Effector memory CD4-positive, alpha-beta T cell (primary cell): ENCODE measurements at regions not wholly inside any gene's neighbourhood (a gene's known extent, or its start where the extent isn't known, plus 50 kb on each side); places are given as distances from the start of the nearest gene placed in this dataset.

ENCODE experiments used
- DNase-seq, 3 donors: peaks; one replicate each; pipeline ENCODE4 v3.0.0-alpha.2; 2020
- H3K27ac ChIP-seq: 2 replicates; pipeline ENCODE4 v1.7.0; 2013; ENCODE audit warnings: mild to moderate bottlenecking, low read length, moderate library complexity; ENCODE audit not compliant: insufficient read depth, poor library complexity, severe bottlenecking
- H3K27me3 ChIP-seq: replicated peaks from 2 replicates; pipeline ENCODE4 v1.7.0; 2013; ENCODE audit warnings: mild to moderate bottlenecking, low read length; ENCODE audit not compliant: insufficient read depth, control insufficient read depth, poor library complexity, severe bottlenecking
- H3K36me3 ChIP-seq: 2 replicates; pipeline ENCODE4 v1.7.0; 2013; ENCODE audit warnings: mild to moderate bottlenecking, low read length, moderate library complexity; ENCODE audit not compliant: control insufficient read depth, insufficient read depth
- H3K4me1 ChIP-seq: 2 replicates; pipeline ENCODE4 v1.7.0; 2013; ENCODE audit warnings: low read length, mild to moderate bottlenecking; ENCODE audit not compliant: control insufficient read depth, insufficient read depth, poor library complexity, severe bottlenecking
- H3K4me3 ChIP-seq: 2 replicates; pipeline ENCODE4 v1.7.0; 2013; ENCODE audit warnings: low read length, low read depth, mild to moderate bottlenecking; ENCODE audit not compliant: insufficient read depth, poor library complexity, severe bottlenecking
- H3K9me3 ChIP-seq: 2 replicates; pipeline ENCODE4 v1.7.0; 2013; ENCODE audit warnings: mild to moderate bottlenecking, low read length, moderate library complexity; ENCODE audit not compliant: control insufficient read depth

GRCh38 chr11:70825893-70826540 is 426.4 kb downstream of the SHANK2 start:
- no peak for DNase-seq
- no peak overlapping the region for H3K4me3 ChIP-seq
- no peak overlapping the region for H3K27ac ChIP-seq
- H3K4me1 ChIP-seq = no peaks in the 10 kb centered on the region
- H3K9me3 ChIP-seq = no peaks in the 10 kb centered on the region
- H3K27me3 ChIP-seq = peaks cover 6% of the 10 kb centered on the region
- no peaks in the 10 kb centered on the region for H3K36me3 ChIP-seq

- Histone ChIP-seq H3K27me3 (peaks cover 6% of the 10 kb centered on the region), H3K9me3 (no peaks in the 10 kb centered on the region), H3K36me3 (no peaks in the 10 kb centered on the region), H3K4me1 (no peaks in the 10 kb centered on the region), H3K4me3 (no peak overlapping the region), H3K27ac (no peak overlapping the region)
- DNase-seq = no peak
Measured at GRCh38 chr11:70826541-70827335, 425.6 kb downstream of the SHANK2 start.

- peaks cover 3% of the 10 kb centered on the region for H3K27me3 ChIP-seq
- H3K4me1 ChIP-seq = no peaks in the 10 kb centered on the region
- H3K9me3 ChIP-seq = no peaks in the 10 kb centered on the region
- H3K4me3 ChIP-seq = no peak overlapping the region
- DNase-seq = no peak
- no peak overlapping the region for H3K27ac ChIP-seq
- H3K36me3 ChIP-seq = no peaks in the 10 kb centered on the region
Measured at GRCh38 chr11:70828593-70829082, 423.7 kb downstream of the SHANK2 start.

DNA sequence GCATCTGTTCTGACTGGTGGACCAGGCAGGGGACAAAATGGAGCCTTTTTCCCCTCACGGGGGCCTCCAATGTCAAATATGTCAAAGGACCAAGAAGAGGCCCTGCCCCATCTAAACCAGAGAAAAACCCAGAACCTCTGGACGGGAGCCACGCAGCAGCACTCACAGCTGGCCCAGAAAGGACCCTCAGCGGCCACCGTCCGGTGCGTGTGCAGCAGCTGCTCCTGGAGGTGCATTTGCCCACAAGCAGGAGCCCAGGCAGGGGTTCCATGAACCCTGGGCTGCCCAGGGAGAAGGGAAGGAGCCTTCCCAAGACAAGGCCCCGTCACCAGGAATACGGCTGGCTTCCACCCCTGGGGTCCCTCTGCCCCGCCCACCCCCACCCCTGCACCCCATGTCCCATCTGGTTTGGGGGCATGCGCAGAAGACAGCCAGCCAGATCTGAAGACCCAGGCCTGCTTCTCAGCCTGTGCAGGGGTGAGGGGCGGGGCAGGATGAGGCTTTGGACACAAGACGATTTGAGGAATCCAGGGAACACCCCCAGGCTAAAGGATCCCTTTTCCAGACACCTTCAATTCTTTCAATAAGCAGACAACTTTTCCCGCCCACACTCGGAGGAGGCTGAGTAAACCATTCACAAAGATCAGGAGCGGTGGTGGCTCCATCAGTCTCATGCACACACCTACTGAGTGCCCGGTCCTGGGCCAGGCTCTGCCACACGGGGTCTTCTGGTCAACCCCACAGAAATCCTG is 423.1 kb downstream of the SHANK2 start:
- H3K4me1 ChIP-seq = no peaks in the 10 kb centered on the region
- peaks cover 3% of the 10 kb centered on the region for H3K27me3 ChIP-seq
- H3K4me3 ChIP-seq = no peak overlapping the region
- DNase-seq = no peak
- no peaks in the 10 kb centered on the region for H3K9me3 ChIP-seq
- H3K36me3 ChIP-seq = no peaks in the 10 kb centered on the region
- no peak overlapping the region for H3K27ac ChIP-seq

DNA sequence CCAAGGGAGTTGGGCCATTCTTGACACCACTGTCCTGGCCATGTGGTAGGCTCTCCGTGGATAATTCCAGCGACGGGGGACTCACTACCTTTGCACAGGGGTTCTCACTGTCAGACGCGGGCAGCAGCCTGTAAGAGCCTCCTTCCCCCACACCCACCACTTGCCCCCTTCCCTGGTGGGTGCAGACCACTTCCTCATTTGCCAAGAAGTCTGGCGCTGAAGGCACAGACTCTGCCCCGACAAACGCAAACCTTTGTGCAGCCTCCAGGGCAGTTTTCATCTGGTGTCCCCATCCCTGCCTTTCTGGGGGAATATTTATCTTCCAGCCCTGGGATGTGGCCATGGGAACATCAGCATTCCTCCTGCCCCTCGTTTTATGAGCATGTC is 422.5 kb downstream of the SHANK2 start:
- Histone ChIP-seq H3K9me3 (no peaks in the 10 kb centered on the region), H3K27me3 (peaks cover under 1% of the 10 kb centered on the region), H3K4me1 (no peaks in the 10 kb centered on the region), H3K27ac (no peak overlapping the region), H3K36me3 (no peaks in the 10 kb centered on the region), H3K4me3 (no peak overlapping the region)
- no peak for DNase-seq

DNA sequence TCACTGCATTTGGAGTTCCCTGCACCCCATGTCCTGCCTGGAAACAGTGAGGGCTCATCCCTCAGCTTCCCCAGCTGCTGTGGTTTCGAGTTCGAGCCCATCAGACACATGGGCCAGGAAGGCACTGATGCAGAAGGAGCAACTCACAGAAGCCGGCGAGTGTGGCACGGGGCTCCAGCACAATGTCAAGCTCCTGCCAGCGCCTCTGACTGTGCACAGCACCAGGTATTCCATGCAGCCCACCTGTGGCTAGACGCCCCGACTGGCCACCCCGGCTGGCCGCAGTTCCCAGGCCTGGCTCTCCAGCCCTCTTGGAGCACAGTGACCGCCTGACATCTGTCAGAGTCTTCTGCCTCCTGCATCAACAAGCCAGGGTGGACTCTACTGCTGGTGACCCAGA is 419.4 kb downstream of the SHANK2 start:
- no peaks in the 10 kb centered on the region for H3K27me3 ChIP-seq
- no peak overlapping the region for H3K4me3 ChIP-seq
- no peaks in the 10 kb centered on the region for H3K9me3 ChIP-seq
- no peaks in the 10 kb centered on the region for H3K4me1 ChIP-seq
- H3K27ac ChIP-seq = no peak overlapping the region
- no peak for DNase-seq
- H3K36me3 ChIP-seq = no peaks in the 10 kb centered on the region

DNA sequence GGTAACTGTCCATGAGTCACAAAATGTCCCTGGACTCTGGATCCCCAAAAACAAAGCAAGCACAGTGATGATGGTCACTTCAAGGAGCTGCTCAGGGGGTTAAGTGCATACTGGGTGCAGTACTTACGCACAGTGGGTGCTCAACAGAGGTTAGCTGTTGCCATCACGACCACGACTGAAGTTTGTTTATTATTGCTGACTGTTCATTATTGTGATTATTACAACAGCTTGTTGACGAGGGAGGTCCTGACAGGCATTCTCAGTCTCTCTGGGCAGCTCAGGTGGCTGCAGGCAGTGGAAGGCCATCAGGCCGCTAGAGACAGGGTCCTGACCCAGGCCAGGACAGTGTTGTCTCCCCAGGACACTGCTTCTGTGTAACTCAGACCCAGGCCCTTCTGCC is 418.8 kb downstream of the SHANK2 start:
- H3K9me3 ChIP-seq = no peaks in the 10 kb centered on the region
- no peak for DNase-seq
- H3K4me1 ChIP-seq = no peaks in the 10 kb centered on the region
- no peaks in the 10 kb centered on the region for H3K27me3 ChIP-seq
- H3K36me3 ChIP-seq = no peaks in the 10 kb centered on the region
- no peak overlapping the region for H3K27ac ChIP-seq
- no peak overlapping the region for H3K4me3 ChIP-seq

GRCh38 chr11:70834277-70834940 is 418.0 kb downstream of the SHANK2 start:
- no peaks in the 10 kb centered on the region for H3K36me3 ChIP-seq
- no peak overlapping the region for H3K27ac ChIP-seq
- H3K9me3 ChIP-seq = no peaks in the 10 kb centered on the region
- H3K27me3 ChIP-seq = no peaks in the 10 kb centered on the region
- no peaks in the 10 kb centered on the region for H3K4me1 ChIP-seq
- no peak overlapping the region for H3K4me3 ChIP-seq
- DNase-seq = no peak

- H3K4me1 ChIP-seq = no peaks in the 10 kb centered on the region
- DNase-seq = no peak
- no peaks in the 10 kb centered on the region for H3K9me3 ChIP-seq
- no peak overlapping the region for H3K4me3 ChIP-seq
- no peaks in the 10 kb centered on the region for H3K27me3 ChIP-seq
- H3K36me3 ChIP-seq = no peaks in the 10 kb centered on the region
- no peak overlapping the region for H3K27ac ChIP-seq
Measured at GRCh38 chr11:70834984-70835560, 417.3 kb downstream of the SHANK2 start.
